HTR-8/SVneo (cell line): ENCODE measurements at regions not wholly inside any gene's neighbourhood (a gene's known extent, or its start where the extent isn't known, plus 50 kb on each side); places are given as distances from the start of the nearest gene placed in this dataset.

Source experiments
- DNase-seq: peaks from one replicate; pipeline ENCODE4 v3.0.0; 2011; ENCODE audit warnings: low spot score, mixed read lengths; ENCODE audit not compliant: insufficient read length
- FAIRE-seq: peaks from 2 replicates; lab custom pipeline; 2011; peaks lifted over from hg19 to GRCh38; lab: Jason Lieb, UNC

DNA sequence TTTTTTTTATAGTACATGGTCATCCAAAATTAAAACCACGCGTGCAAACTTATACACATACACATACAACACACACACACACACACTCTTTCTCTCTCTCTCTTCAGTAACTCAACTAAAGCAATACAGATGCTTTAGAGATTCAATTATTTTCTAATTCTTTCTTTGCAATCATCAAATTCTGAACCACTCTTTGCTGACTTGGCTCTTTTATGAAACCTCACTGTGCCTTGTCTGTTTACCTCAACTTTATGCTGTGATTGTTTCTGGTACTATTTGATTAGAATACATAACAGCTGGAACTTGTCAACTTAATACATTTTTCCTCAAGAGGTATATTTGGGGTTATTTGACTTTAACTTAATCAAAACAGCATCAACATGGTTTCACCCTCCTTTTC, 1309.7 kb downstream of the ROBO2 start:
- DNase-seq: no peak
- FAIRE-seq: no peak

DNA sequence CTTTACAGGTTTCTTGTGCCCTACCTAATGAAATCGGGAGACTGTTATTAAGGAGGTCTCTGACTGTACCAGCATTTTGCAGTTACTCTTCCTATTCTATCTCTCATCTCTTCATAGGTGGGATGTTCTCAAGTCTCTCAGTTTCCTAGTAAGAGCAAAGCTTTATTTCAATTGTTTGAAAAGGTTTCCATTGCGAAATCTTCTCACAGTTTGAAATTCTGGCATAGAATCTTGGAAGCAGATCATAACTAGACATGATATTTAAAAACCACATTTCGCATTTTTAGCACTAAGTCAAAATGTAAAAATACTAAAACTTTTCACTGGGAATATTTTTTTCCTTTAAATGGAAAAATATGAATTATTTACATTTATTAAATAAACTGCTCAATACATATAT, 1311.4 kb downstream of the ROBO2 start:
- DNase-seq (no peak), FAIRE-seq (no peak)

DNA sequence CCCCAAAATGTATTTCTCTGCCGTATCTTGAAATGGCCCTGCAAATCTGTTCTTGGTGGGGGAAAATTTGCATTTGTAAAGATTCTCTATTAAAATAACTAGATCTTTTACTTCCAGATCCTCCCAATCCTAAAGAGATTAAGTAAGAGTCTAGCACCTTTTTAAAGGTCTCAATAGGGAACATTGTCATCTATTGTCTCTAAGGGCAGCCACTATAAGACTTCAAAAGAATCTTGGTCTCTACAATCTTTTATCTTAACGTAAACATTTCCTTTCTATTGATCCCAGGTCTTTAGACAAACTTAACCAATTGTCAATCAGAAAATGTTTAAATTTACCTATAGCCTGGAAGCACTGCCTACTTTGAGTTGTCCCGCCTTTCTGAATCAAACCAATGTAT, 1313.3 kb downstream of the ROBO2 start:
- FAIRE-seq: no peak
- no peak for DNase-seq

DNA sequence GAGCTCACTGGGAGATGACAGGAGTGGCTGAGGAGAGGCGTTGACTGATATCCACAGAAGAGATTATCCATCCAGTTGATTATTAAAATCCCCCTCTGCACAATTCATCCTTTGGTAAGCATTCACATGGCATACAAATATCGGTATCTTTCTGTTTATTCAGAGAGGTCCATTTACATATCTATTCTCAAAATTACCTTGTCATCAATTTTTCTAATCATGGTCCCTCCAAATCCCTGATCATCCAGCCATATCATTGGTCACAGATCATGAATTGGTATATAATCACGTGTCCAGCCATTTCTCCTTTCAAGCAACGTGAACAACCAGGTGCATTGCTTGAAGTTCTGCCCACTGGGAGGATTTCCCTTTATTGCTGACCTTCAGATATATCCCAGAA, 1321.0 kb downstream of the ROBO2 start:
- FAIRE-seq: no peak

DNA sequence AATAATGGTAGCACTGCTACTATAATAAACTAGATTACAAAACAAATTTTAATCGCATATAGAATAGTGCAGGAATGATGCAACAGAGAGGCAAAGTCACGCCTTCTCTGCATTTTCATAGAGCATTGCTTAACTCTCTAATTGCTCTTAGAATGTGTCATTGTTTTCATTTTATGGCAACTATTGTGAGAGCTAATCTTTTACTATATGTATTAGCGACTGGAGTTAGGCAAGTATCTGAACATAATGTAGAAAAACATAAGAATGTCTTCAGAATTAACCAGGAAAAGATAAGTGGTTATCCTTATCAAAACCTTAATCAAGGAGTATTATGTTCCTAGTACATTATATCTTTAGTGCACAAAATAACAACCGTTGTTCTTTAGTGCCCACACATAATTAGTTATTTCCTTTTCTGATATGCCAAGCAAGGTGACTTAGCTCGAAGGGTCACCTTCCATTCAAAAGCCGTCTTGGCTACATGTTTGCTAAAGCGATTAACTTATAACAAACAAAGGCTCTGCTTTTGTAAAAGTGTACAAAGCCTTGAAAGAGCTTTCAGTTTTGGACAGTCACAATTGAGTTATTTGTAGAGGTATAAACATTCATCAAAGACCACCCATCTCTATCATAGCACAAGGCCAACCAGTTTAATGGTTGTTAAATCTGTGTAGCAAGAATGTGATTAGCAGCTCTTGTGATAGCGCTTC, 1328.9 kb downstream of the ROBO2 start:
- no peak for FAIRE-seq
- DNase-seq: no peak

More for the DNA sequence above, 1321.0 kb downstream of the ROBO2 start:
- DNase-seq: no peak

DNA sequence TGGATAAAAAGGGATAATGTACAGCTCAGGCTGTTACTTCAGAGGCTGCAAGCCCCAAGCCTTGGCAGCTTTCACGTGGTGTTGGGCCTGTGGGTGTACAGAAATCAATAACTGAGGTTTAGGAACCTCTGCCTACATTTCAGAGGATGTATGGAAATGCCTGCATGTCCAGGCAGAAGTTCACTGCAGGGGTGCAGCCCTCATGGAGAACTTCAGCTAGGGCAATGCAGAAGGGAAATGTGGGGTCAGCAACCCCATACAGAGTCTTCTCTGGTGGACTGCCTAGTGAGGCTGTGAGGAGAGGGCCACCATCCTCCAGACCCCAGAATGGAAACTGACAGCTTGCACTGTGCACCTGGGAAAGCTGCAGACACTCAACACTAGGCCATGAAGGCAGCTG, 1350.3 kb downstream of the ROBO2 start:
- FAIRE-seq: no peak
- DNase-seq: no peak

DNA sequence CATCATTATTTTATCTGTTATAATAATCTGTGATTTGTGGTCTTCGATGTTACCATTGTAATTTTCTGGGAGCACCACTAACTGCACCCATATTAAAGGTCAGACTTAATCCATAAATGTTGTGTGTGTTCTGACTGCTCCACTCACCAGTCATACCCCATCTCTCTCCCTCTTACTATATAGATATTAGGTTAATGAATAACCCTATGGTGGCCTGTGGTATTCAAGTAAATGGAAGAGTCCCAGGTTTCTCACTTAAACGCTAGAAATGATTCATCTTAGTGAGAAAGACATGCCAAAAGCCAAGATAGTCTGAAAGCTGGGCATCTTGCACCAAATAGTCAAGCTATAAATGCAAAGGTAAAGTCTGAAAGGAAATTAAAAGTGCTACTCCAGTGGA, 1358.5 kb downstream of the ROBO2 start:
- FAIRE-seq (no peak), DNase-seq (no peak)

DNA sequence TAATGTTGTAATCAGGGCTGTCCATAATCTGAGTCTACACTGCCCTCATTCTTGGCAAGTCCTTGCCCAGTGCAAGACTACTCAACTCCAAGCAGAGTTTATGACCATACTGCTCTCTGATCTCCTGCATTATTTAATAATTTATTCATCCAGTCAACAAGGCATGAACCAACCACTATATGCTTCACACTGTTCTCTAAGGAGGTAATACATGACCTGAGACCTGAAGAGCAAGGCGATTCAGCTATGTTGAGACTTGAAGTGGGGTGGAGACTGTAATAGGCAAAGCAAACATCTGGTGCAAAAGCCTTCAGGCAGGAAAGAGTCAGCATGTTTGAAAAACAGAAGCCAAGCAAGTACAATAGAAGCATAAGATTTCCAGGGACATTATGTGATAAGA, 1362.8 kb downstream of the ROBO2 start:
- DNase-seq (no peak), FAIRE-seq (no peak)

DNA sequence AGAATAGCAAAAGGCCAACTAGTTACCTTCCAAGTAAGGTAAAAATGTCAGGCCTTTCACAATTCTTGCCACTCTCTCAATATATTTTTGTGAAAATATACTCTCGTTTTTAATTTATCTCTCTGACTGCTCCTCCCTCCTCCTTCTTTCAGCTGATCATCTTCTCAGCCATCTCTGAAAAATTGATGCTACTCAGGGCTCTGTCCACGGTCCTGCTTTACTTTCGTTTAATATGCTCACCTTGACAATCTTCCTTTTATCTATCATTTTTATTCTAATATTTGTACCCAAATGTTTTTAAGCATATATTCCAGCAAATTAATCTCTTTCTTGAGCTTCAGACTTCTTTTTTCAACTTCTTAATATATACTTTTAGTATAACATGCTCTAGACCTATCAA, 1362.1 kb downstream of the ROBO1 start:
- FAIRE-seq (no peak), DNase-seq (no peak)

DNA sequence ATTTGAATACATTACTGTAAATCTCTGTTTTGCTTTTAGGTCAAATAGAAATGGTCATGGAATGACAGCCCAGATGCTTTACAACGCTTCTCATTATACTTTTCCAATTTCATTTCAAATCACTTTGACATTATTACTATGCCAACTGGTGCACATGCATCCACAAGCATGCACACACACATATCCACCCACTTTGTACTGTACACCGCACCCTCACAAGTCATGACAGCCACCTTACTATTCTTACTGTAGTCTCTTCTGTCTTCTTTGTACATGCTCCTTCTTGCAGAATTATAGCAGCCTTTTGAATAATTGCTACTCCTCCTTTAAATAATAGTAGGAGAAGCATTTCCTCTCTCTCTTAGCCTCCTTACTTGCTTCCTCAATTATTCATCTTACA, 1361.4 kb downstream of the ROBO1 start:
- DNase-seq: no peak
- FAIRE-seq: no peak

DNA sequence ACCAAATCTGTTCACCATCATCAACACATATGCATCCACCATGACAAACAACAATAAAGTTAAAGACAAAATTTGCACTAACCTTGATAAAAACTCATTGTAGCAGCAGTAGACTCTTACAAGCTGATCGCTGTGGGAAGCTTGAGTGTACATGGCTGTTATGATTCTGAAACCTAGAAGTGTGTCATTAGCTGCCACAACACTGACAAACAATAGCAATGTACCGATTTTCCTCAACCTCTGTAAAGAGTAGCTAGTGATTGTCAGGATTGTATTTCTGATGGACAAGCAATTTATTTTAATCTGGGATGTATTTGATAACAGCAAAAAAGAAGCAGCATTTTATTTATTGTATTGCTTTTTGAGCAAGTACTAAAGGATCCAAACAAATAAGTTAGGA, 1357.7 kb downstream of the ROBO1 start:
- FAIRE-seq (no peak), DNase-seq (no peak)

DNA sequence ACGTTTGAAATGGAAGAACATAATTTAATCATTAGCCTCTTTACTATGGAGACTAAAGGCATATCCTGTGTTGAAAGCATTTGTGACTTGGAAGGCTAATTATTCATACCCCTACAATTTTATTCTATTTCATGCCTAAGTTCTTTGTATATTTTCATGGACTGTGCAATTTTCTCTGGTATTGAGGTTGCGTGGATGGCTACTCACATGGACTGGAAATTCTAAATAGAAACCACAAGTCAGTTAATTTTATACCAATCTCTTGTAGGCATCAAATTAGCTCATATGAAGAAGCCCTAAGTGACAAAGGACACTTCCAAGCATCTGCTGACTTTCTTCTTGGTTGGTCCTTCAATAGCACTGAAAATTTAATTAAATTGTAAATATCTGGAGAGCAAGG, 1353.5 kb downstream of the ROBO1 start:
- FAIRE-seq: no peak
- DNase-seq: no peak

DNA sequence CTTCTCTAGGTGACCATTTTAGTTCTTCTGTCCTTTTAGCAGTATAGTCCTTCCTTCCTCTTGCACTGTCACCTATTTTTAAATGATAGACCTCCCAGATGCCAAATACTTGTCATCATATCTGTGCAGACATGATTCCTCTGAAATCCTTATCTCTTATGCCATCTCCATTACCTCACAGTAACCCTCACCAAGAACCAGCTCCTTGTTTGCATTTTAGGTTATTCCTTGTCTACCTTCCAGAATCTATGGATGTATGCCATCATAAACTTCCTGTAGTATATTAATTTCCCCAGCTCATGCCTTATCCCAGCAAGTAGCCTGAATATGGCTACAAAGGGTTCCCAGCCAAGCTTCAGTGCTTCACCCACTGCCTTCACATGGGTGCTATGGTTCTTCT, 1347.2 kb downstream of the ROBO1 start:
- DNase-seq (no peak), FAIRE-seq (no peak)

DNA sequence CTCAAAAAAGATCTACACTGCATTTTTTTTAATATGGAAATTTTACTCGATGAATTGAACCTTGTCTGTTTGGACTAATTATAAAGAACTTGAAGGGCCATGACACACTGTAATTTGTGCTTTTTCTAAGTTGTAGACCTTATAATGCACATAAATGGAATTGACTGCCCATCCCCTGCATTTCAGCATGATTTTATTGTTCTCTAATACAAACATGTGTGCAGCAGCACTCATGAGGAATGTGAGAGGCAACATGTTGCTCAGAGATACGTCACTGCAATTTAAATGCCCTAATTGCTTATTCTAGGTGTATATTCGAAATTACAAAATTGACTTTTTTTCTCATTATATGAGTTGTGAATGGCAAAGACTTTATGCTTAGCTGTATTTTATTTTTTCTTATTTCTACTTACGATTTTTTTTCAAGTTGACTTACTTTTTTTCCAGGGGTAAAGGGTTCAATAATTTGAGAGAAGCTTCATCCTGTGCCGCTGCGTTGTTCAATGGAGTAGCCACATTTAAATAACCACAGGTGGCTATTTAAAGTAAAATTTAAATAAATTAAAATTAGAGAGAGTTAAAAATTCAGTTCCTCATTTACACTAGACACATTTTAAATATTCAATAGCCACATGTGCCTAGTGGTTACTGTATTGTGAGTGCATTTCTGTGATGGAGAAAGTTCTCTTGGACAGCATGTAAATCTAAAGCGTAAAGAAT, 1346.4 kb downstream of the ROBO1 start:
- FAIRE-seq (no peak), DNase-seq (no peak)

DNA sequence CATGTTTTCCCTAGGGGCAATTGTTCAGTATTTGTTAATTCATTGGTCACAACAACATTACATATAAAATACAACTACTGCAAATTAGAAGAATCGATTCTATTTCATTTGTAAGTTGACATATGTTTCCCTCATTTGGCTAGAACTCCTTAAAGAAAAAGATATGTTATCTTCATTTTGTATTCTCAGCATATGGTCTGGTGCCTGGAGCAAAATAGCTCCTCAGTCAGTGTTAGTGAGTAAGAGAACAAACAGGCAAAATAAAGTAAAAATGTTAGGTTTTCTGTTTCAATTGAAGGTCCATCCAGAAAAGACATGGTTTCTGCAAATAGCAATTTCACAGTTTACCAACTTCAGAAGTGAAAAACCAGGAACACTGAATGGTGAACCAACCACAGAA, 1343.1 kb downstream of the ROBO1 start:
- FAIRE-seq (no peak), DNase-seq (no peak)

DNA sequence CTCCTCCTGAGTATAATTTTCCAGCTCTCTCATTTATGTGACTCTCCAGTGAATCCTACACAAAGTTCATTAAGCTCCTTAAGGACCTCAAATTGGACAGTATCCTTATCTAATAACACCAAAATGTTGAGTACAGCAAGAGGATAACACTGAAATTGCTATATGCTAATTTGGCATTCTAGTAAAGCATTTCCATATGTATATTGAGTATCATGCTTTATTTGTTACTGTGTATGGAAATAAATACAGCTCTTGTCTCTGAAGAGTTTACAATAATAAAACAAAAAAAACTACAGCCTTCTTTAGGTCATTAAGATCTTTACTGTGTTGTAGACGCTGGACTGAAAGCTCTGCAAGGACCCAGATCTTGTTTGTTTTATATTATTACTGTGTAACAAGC, 1341.3 kb downstream of the ROBO1 start:
- FAIRE-seq (no peak), DNase-seq (no peak)

DNA sequence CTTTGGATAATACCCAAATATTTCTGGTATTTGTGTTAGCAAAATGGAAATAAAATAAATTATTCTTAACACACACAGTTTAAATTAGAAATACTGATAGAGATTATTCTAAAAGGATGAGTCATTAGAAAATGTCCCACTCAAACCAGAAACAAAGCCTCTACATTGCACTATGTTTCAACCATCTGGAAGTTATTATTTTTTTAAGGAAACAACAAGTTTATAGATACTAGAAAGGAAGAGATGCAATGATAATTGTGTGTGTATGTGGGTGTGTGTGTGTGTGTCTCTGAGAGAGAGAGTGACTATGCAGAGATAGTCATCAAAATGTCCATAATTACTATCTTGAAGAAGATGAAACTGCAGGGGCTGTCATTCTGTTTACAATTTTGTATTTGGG, 1340.5 kb downstream of the ROBO1 start:
- no peak for FAIRE-seq
- DNase-seq: no peak

DNA sequence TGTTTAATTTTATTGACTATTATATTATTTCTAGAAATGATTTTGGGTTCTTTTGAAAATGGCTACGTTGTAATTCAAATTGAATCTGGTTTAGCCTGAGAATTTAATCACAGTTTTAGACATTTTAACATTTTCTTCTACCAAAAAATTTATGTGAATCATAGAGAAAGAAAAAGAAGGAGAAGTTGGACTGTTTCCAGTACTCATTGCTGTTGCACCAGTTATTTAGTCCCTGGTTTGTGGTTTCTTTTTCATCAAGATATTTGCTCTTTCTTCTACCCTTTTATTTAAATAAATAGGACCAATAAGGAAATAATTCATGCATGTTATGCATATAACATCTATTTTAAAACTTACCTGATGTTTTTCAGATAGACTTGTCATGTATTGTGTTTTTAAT, 1337.1 kb downstream of the ROBO1 start:
- FAIRE-seq: no peak
- no peak for DNase-seq

DNA sequence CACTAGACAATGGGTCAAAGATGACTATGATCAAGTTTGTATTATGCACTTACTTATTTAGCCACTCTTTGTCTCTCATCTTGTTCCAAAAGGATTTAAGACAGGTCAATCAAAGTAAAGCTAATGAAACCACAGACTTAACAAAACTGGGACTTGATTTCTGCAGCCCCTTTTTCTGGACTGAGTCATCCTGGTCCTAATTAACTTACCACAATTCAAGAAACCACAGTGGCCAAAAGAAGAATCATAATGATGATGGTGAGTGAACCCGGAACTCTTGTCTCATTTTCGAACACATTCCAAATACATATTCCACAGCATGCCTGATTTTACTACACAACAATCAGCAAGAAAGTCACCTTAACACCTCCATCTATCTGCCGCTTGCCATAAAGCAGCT, 1333.0 kb downstream of the ROBO1 start:
- no peak for DNase-seq
- no peak for FAIRE-seq

DNA sequence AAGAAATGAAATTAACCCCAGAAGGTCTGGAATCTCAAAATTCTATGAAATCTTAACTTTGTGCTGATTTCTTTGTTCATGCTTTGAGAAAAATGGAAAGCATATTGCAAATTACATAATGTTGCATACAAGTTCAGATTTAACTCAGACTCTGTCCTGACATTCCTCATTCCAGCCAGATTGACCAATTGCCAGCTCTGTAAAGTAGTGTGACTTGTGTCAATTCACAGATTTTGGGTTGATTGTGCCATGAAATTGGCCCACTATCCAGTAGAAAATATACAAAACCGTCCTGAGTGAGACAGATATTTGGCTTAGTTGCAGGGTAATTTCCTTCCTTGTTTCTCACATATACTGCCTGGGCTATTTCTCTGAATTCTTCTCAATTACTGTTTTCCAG, 1312.6 kb downstream of the ROBO1 start:
- FAIRE-seq: no peak
- no peak for DNase-seq

DNA sequence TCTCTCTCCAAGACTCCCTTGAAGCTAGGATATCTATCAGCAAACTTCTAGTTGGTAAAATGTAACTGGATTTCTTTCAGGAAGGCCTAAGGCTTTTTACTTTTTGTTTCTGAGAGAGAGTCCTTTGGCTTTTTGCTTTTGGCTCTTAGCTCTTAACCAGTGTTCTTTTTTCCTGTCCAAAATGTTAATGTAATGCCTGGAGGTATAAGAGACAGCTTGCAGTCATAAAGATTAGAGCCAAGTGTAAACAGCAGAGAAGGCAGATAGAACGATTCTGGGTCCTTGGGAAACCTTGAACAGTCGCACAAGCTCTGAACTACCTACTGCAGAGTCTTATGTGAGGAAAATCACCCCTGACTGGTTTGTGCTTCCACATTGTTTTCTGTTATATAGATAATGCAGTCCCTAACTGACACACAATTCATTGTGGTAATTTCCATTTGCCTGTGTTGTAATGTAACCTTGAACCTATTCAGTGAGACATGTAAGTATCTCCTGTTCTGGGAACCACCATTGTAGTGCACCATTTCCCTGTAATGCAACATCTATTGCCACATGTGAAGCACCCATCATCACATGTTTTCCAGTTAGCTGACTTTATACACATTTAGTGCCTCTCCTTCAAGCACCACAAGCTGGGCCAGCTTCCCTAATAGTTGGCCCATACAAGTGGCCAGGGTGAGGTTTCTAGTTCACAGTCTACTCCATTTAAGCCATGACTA, 1311.9 kb downstream of the ROBO1 start:
- peak; percentile 16 for FAIRE-seq
- no peak for DNase-seq
